GM12878 (cell line): ENCODE measurements at regions not wholly inside any gene's neighbourhood (a gene's known extent, or its start where the extent isn't known, plus 50 kb on each side); places are given as distances from the start of the nearest gene placed in this dataset.

Experiments used
- ZBTB33 ChIP-seq: fragments of 450-650 bp; IDR thresholded peaks from 2 replicates; pipeline ENCODE4 v1.6.1; 2017; ENCODE audit warnings: mild to moderate bottlenecking
- TF ChIP-seq, protein P1 (sequence below): fragments of 450-650 bp; IDR thresholded peaks from 2 replicates; pipeline ENCODE4 v1.6.1; 2018; ENCODE audit warnings: mild to moderate bottlenecking, low read depth, moderate library complexity; ENCODE audit not compliant: partially characterized antibody

DNA sequence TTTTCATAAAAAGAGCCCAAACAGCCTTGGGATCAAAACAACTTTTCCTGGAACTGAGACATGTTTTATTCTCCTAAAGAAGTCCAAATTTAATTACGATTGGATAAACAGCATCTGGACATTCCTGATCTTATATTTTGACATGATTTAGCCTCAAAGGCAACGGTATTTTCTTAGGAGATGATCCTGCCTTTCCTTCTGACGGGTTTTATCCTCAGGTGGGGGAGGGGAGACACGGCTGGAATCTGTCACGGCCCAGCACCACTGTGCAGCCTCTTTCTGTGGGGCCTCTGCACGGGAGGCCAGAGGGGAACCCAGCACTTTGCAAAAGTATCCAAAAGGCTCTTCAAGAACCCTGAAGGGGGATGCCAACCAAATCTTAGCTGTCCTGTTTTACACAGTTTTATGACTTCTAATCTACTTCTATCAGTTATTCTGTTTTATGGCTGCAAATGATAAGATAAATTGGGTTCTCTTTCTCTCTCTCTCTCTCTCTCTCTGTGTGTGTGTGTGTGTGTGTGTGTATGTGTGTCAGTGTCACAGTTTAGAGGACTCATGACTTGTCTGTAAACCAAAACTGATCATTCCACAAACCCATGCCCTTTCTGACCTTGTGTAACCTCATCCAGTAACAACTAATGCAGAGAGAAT is 321.1 kb upstream of the NPVF start:
- TF ChIP-seq, protein P1, sequence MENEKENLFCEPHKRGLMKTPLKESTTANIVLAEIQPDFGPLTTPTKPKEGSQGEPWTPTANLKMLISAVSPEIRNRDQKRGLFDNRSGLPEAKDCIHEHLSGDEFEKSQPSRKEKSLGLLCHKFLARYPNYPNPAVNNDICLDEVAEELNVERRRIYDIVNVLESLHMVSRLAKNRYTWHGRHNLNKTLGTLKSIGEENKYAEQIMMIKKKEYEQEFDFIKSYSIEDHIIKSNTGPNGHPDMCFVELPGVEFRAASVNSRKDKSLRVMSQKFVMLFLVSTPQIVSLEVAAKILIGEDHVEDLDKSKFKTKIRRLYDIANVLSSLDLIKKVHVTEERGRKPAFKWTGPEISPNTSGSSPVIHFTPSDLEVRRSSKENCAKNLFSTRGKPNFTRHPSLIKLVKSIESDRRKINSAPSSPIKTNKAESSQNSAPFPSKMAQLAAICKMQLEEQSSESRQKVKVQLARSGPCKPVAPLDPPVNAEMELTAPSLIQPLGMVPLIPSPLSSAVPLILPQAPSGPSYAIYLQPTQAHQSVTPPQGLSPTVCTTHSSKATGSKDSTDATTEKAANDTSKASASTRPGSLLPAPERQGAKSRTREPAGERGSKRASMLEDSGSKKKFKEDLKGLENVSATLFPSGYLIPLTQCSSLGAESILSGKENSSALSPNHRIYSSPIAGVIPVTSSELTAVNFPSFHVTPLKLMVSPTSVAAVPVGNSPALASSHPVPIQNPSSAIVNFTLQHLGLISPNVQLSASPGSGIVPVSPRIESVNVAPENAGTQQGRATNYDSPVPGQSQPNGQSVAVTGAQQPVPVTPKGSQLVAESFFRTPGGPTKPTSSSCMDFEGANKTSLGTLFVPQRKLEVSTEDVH = no peak
- no peak for TF ChIP-seq ZBTB33
